H9 (cell line): ENCODE measurements at regions not wholly inside any gene's neighbourhood (a gene's known extent, or its start where the extent isn't known, plus 50 kb on each side); places are given as distances from the start of the nearest gene placed in this dataset.

Experiments
- DNase-seq: peaks from one replicate; pipeline ENCODE4 v3.0.0-alpha.2; 2017
- H2AFZ ChIP-seq: one replicate; pipeline ENCODE4 v1.6.1; 2013; ENCODE audit warnings: mild to moderate bottlenecking, low read length, control low read depth, moderate library complexity
- H2AK5ac ChIP-seq: 2 replicates; pipeline ENCODE4 v1.6.1; 2013; ENCODE audit warnings: low read length, control low read depth, mixed read lengths; ENCODE audit not compliant: insufficient read length
- H2BK120ac ChIP-seq: one replicate; pipeline ENCODE4 v1.6.1; 2013; ENCODE audit warnings: low read depth, mild to moderate bottlenecking, low read length, control low read depth, inconsistent platforms; ENCODE audit not compliant: poor library complexity, severe bottlenecking
- H2BK12ac ChIP-seq: 2 replicates; pipeline ENCODE4 v1.6.1; 2013; ENCODE audit warnings: low read length, control low read depth, mixed read lengths, low read depth; ENCODE audit not compliant: insufficient read length
- H2BK15ac ChIP-seq: 2 replicates; pipeline ENCODE4 v1.6.1; 2013; ENCODE audit warnings: low read depth, low read length, control low read depth
- H2BK20ac ChIP-seq: one replicate; pipeline ENCODE4 v1.6.1; 2013; ENCODE audit warnings: low read depth, mild to moderate bottlenecking, low read length, control low read depth, inconsistent platforms; ENCODE audit not compliant: poor library complexity, severe bottlenecking
- H2BK5ac ChIP-seq: 2 replicates; pipeline ENCODE4 v1.6.1; 2013; ENCODE audit warnings: low read length, control low read depth, mixed read lengths; ENCODE audit not compliant: insufficient read length
- H3K14ac ChIP-seq: 2 replicates; pipeline ENCODE4 v1.6.1; 2013; ENCODE audit warnings: low read length, control low read depth; ENCODE audit not compliant: insufficient read depth
- H3K18ac ChIP-seq: 2 replicates; pipeline ENCODE4 v1.6.1; 2013; ENCODE audit warnings: low read depth, mild to moderate bottlenecking, mixed read lengths, low read length, control low read depth; ENCODE audit not compliant: insufficient read length
- H3K23ac ChIP-seq: 2 replicates; pipeline ENCODE4 v1.6.1; 2013; ENCODE audit warnings: low read length, control low read depth, mixed read lengths, low read depth; ENCODE audit not compliant: insufficient read length
- H3K23me2 ChIP-seq: 2 replicates; pipeline ENCODE4 v1.6.1; 2013; ENCODE audit warnings: low read depth, mild to moderate bottlenecking, mixed read lengths, low read length, control low read depth; ENCODE audit not compliant: insufficient read length, poor library complexity, severe bottlenecking
- H3K27ac ChIP-seq: 2 replicates; pipeline ENCODE4 v1.5.1; 2013; ENCODE audit warnings: low read length, control low read depth, mixed read lengths, low read depth; ENCODE audit not compliant: insufficient read length
- H3K27me3 ChIP-seq: 2 replicates; pipeline ENCODE4 v1.6.1; 2013; ENCODE audit warnings: low read length, control low read depth, inconsistent platforms; ENCODE audit not compliant: insufficient read depth
- H3K4ac ChIP-seq: 2 replicates; pipeline ENCODE4 v1.6.1; 2013; ENCODE audit warnings: low read depth, mild to moderate bottlenecking, control low read depth, inconsistent platforms, low read length, moderate library complexity
- H3K4me1 ChIP-seq: 2 replicates; pipeline ENCODE4 v1.6.1; 2013; ENCODE audit warnings: low read length, control low read depth, inconsistent platforms; ENCODE audit not compliant: insufficient read depth
- H3K4me2 ChIP-seq: 2 replicates; pipeline ENCODE4 v1.6.1; 2013; ENCODE audit warnings: low read length, control low read depth, mixed read lengths; ENCODE audit not compliant: insufficient read length, insufficient read depth
- H3K56ac ChIP-seq: 2 replicates; pipeline ENCODE4 v1.6.1; 2013; ENCODE audit warnings: low read depth, mild to moderate bottlenecking, mixed read lengths, low read length, control low read depth; ENCODE audit not compliant: insufficient read length
- H3K79me1 ChIP-seq: 2 replicates; pipeline ENCODE4 v1.6.1; 2013; ENCODE audit warnings: low read depth, mild to moderate bottlenecking, moderate library complexity, low read length, control low read depth, inconsistent platforms; ENCODE audit not compliant: insufficient read depth, poor library complexity, severe bottlenecking
- H3K79me2 ChIP-seq: 2 replicates; pipeline ENCODE4 v1.6.1; 2013; ENCODE audit warnings: low read length, control low read depth, inconsistent platforms; ENCODE audit not compliant: insufficient read depth
- H3K9ac ChIP-seq: 2 replicates; pipeline ENCODE4 v1.6.1; 2013; ENCODE audit warnings: low read length, control low read depth, mixed read lengths; ENCODE audit not compliant: insufficient read length; ENCODE audit errors: extremely low read depth
- H3K9me3 ChIP-seq: one replicate; pipeline ENCODE4 v1.6.1; 2013; ENCODE audit warnings: low read depth, low read length, inconsistent platforms; ENCODE audit not compliant: control insufficient read depth
- H3T11ph ChIP-seq: one replicate; pipeline ENCODE4 v1.6.1; 2013; ENCODE audit warnings: mild to moderate bottlenecking, low read length, control low read depth, inconsistent platforms
- H4K20me1 ChIP-seq: one replicate; pipeline ENCODE4 v1.6.1; 2013; ENCODE audit not compliant: control insufficient read depth, insufficient read length, insufficient read depth
- H4K5ac ChIP-seq: 2 replicates; pipeline ENCODE4 v1.6.1; 2013; ENCODE audit warnings: low read depth, mild to moderate bottlenecking, mixed read lengths, low read length, control low read depth; ENCODE audit not compliant: insufficient read length
- H4K8ac ChIP-seq: replicated peaks from 2 replicates; pipeline ENCODE4 v1.6.1; 2013; ENCODE audit warnings: low read length, control low read depth, mixed read lengths, low read depth; ENCODE audit not compliant: insufficient read length
- H4K91ac ChIP-seq: 2 replicates; pipeline ENCODE4 v1.6.1; 2013; ENCODE audit warnings: low read depth, mild to moderate bottlenecking, moderate library complexity, mixed read lengths, low read length, control low read depth; ENCODE audit not compliant: insufficient read length
- H3K27ac Mint-ChIP-seq, 3 experiments: 2 replicates in 2 of 3; 3 replicates in 1 of 3; pipeline ENCODE4 v1.8.0; 2020 to 2021; ENCODE audit warnings: mixed read lengths in 3 of 3, mild to moderate bottlenecking in 1 of 3, moderate library complexity in 1 of 3
- H3K27me3 Mint-ChIP-seq: 2 replicates; pipeline ENCODE4 v1.8.0; 2021; ENCODE audit warnings: low read depth, mild to moderate bottlenecking, moderate library complexity, mixed read lengths
- H3K36me3 Mint-ChIP-seq, 3 experiments: 2 replicates in 2 of 3; 3 replicates in 1 of 3; pipeline ENCODE4 v1.8.0; 2020 to 2021; ENCODE audit warnings: low read depth in 3 of 3, mixed read lengths in 3 of 3; ENCODE audit not compliant: insufficient read depth in 1 of 3
- H3K4me1 Mint-ChIP-seq, 2 experiments: 2 replicates each; pipeline ENCODE4 v1.8.0; 2020; ENCODE audit warnings: mixed read lengths in 2 of 2
- H3K4me3 Mint-ChIP-seq, 2 experiments: 2 replicates in 1 of 2; 3 replicates in 1 of 2; pipeline ENCODE4 v1.8.0; 2020 to 2021; ENCODE audit warnings: mild to moderate bottlenecking in 2 of 2, mixed read lengths in 2 of 2, moderate library complexity in 1 of 2
- H3K9me3 Mint-ChIP-seq, 2 experiments: 2 replicates in 1 of 2; 3 replicates in 1 of 2; pipeline ENCODE4 v1.8.0; 2020; ENCODE audit warnings: mild to moderate bottlenecking in 2 of 2, mixed read lengths in 2 of 2, moderate library complexity in 1 of 2
- WGBS: extraction: QIAGEN DNeasy Blood & Tissue Kit; methylation state at CpG from one replicate; pipeline ENCODE4 v1.1.7; 2013; ENCODE audit warnings: missing lambda C conversion rate, low lambda C conversion rate, mixed read lengths; ENCODE audit not compliant: insufficient read length; ENCODE audit errors: extremely low coverage; 5-methylcytosine and 5-hydroxymethylcytosine counted together
- TF ChIP-seq, protein P1 (sequence below): fragments of 200-600 bp; sonication (generic); conservative IDR thresholded peaks from 3 replicates; pipeline ENCODE4 v1.8.0; 2021; ENCODE audit warnings: antibody characterized with exemption, mild to moderate bottlenecking

DNA sequence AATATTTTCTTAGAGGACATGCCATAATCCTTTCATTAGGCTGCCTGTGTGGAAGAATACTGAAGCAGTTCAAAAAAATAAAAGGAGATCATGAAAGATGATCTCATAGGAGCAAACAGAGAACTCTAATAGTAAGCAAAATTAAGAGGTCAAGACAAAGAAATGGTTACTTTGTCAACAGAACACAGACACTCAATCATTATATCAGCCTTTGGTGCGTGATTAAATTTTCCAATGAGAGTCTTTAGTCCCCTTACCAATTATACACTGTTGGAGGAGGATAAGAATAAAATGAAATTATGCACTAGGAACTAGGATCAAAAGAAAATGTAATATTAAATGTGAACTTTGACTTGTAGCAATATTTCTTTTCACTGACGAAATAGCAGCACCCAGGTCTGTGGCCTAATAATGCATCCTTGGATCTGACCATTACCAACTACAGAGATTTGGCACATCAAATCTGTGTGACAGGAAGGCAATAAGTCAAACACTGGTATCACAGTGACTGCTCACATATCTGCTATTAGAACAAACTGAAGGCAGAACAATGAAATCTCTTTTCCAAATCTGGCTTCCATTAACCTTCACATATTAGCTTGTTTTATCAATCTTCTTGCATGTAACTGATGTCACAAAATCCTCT lies 1812.9 kb downstream of the PLA2G4A start:
- H2BK5ac ChIP-seq = no peak overlapping the region
- H3K36me3 Mint-ChIP-seq = no peaks in the 10 kb centered on the region; a peak in 1 of 7 replicates
- H3K4me2 ChIP-seq = no peak overlapping the region
- no peak overlapping the region for H2BK12ac ChIP-seq
- no peak overlapping the region for H2BK20ac ChIP-seq
- no peak overlapping the region for H2BK15ac ChIP-seq
- H3K56ac ChIP-seq = no peak overlapping the region
- H4K20me1 ChIP-seq = no peaks in the 10 kb centered on the region
- TF ChIP-seq, protein P1, sequence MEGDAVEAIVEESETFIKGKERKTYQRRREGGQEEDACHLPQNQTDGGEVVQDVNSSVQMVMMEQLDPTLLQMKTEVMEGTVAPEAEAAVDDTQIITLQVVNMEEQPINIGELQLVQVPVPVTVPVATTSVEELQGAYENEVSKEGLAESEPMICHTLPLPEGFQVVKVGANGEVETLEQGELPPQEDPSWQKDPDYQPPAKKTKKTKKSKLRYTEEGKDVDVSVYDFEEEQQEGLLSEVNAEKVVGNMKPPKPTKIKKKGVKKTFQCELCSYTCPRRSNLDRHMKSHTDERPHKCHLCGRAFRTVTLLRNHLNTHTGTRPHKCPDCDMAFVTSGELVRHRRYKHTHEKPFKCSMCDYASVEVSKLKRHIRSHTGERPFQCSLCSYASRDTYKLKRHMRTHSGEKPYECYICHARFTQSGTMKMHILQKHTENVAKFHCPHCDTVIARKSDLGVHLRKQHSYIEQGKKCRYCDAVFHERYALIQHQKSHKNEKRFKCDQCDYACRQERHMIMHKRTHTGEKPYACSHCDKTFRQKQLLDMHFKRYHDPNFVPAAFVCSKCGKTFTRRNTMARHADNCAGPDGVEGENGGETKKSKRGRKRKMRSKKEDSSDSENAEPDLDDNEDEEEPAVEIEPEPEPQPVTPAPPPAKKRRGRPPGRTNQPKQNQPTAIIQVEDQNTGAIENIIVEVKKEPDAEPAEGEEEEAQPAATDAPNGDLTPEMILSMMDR = no peak
- H4K91ac ChIP-seq = no peak overlapping the region
- no peaks in the 10 kb centered on the region for H3K27me3 ChIP-seq
- no peak overlapping the region for H3T11ph ChIP-seq
- H3K23me2 ChIP-seq = no peaks in the 10 kb centered on the region
- H3K9ac ChIP-seq = no peak overlapping the region
- no peaks in the 10 kb centered on the region for H3K27me3 Mint-ChIP-seq
- no peak overlapping the region for H3K23ac ChIP-seq
- no peaks in the 10 kb centered on the region for H3K79me1 ChIP-seq
- DNase-seq = no peak
- H3K79me2 ChIP-seq = no peaks in the 10 kb centered on the region
- H3K4me3 Mint-ChIP-seq = no peak overlapping the region
- no peak overlapping the region for H4K5ac ChIP-seq
- no peak overlapping the region for H3K27ac Mint-ChIP-seq
- H3K4me1 ChIP-seq = no peaks in the 10 kb centered on the region
- H3K14ac ChIP-seq = no peak overlapping the region
- no CpG with 5 or more reads among the region's 2 CpGs for WGBS
- no peaks in the 10 kb centered on the region for H3K4me1 Mint-ChIP-seq
- H2AK5ac ChIP-seq = no peak overlapping the region
- H3K18ac ChIP-seq = no peak overlapping the region
- H4K8ac ChIP-seq = no peak overlapping the region
- no peak overlapping the region for H2BK120ac ChIP-seq
- H3K9me3 ChIP-seq = no peaks in the 10 kb centered on the region
- no peak overlapping the region for H3K27ac ChIP-seq
- no peak overlapping the region for H3K4ac ChIP-seq
- no peak overlapping the region for H2AFZ ChIP-seq
- H3K9me3 Mint-ChIP-seq = no peaks in the 10 kb centered on the region
